ENCODE measurements at regions not wholly inside any gene's neighbourhood (a gene's known extent, or its start where the extent isn't known, plus 50 kb on each side); places are given as distances from the start of the nearest gene placed in this dataset.

DNA sequence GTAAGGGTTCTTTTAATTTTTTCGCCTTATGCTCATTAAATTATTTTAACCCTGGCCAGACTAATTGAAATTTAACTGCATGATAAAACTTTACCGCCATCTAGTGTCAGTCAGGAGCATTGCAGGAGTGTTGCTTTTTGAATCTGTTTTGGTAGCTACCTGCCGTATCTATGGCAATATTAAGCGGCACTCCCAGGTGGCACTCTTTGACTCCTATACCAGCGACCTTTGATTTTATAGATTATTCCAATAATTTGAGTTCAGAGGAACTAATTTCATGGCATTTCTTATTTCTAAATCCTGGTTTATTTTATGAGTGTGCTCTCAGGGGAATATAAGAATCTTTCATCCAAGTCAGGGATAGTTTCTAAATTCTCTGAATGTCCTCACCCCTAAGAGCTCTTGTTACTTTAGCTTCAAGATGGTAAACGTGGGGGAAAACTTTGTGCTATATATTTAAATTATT lies 198.9 kb downstream of the REEP3 start:
- no peaks in the 10 kb centered on the region for H3K9me3 Mint-ChIP-seq
- Histone ChIP-seq H2AFZ (no peak overlapping the region), H3K4me3 (no peak overlapping the region), H3K27me3 (ENCODE audit: insufficient read depth) (no peaks in the 10 kb centered on the region), H3K4me1 (ENCODE audit: insufficient read depth) (peaks cover 22% of the 10 kb centered on the region), H3K36me3 (ENCODE audit: insufficient read depth) (no peaks in the 10 kb centered on the region), H3K79me2 (replicated peaks; ENCODE audit: insufficient read depth) (no peaks in the 10 kb centered on the region), H4K20me1 (replicated peaks; ENCODE audit: insufficient read depth) (no peaks in the 10 kb centered on the region), H3K27ac (ENCODE audit: low read depth) (no peak overlapping the region), H3K9me2 (ENCODE audit: insufficient read depth) (no peaks in the 10 kb centered on the region), H3K4me2 (no peak overlapping the region), H3F3A (replicated peaks; ENCODE audit: low read depth) (no peaks in the 10 kb centered on the region)
- ATAC-seq (peak; percentile 66), DNase-seq (ENCODE audit: low spot score) (peak; percentile 83)
- H3K27me3 Mint-ChIP-seq (ENCODE audit: insufficient read depth, low read depth, poor library complexity), result peaks cover 2% of the 10 kb centered on the region
- peaks cover 39% of the 10 kb centered on the region for H3K4me1 Mint-ChIP-seq
- H3K36me3 Mint-ChIP-seq (ENCODE audit: low read depth), result no peaks in the 10 kb centered on the region
- H3K4me3 Mint-ChIP-seq, result no peak overlapping the region
- no peak overlapping the region for H3K27ac Mint-ChIP-seq
- TF ChIP-seq EZH2 (IDR thresholded peaks at IDR 0.05; ENCODE audit: low read depth, unreplicated experiment) (no peak), NANOG (IDR thresholded peaks at IDR 0.05; ENCODE audit: borderline replicate concordance) (no peak), POLR2AphosphoS5 (IDR thresholded peaks at IDR 0.05; ENCODE audit: low read depth) (no peak), EZH2phosphoT487 (IDR thresholded peaks at IDR 0.05; ENCODE audit: unreplicated experiment) (no peak), CREB1 (CRISPR knock-in tag; IDR thresholded peaks at IDR 0.05; ENCODE audit: low read depth) (no peak), STAT1 (IDR thresholded peaks at IDR 0.05; ENCODE audit: unreplicated experiment) (no peak)
- TF ChIP-seq, protein P1, sequence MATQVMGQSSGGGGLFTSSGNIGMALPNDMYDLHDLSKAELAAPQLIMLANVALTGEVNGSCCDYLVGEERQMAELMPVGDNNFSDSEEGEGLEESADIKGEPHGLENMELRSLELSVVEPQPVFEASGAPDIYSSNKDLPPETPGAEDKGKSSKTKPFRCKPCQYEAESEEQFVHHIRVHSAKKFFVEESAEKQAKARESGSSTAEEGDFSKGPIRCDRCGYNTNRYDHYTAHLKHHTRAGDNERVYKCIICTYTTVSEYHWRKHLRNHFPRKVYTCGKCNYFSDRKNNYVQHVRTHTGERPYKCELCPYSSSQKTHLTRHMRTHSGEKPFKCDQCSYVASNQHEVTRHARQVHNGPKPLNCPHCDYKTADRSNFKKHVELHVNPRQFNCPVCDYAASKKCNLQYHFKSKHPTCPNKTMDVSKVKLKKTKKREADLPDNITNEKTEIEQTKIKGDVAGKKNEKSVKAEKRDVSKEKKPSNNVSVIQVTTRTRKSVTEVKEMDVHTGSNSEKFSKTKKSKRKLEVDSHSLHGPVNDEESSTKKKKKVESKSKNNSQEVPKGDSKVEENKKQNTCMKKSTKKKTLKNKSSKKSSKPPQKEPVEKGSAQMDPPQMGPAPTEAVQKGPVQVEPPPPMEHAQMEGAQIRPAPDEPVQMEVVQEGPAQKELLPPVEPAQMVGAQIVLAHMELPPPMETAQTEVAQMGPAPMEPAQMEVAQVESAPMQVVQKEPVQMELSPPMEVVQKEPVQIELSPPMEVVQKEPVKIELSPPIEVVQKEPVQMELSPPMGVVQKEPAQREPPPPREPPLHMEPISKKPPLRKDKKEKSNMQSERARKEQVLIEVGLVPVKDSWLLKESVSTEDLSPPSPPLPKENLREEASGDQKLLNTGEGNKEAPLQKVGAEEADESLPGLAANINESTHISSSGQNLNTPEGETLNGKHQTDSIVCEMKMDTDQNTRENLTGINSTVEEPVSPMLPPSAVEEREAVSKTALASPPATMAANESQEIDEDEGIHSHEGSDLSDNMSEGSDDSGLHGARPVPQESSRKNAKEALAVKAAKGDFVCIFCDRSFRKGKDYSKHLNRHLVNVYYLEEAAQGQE (IDR thresholded peaks at IDR 0.05; ENCODE audit: unreplicated experiment), result no peak
- TF ChIP-seq, protein P2, sequence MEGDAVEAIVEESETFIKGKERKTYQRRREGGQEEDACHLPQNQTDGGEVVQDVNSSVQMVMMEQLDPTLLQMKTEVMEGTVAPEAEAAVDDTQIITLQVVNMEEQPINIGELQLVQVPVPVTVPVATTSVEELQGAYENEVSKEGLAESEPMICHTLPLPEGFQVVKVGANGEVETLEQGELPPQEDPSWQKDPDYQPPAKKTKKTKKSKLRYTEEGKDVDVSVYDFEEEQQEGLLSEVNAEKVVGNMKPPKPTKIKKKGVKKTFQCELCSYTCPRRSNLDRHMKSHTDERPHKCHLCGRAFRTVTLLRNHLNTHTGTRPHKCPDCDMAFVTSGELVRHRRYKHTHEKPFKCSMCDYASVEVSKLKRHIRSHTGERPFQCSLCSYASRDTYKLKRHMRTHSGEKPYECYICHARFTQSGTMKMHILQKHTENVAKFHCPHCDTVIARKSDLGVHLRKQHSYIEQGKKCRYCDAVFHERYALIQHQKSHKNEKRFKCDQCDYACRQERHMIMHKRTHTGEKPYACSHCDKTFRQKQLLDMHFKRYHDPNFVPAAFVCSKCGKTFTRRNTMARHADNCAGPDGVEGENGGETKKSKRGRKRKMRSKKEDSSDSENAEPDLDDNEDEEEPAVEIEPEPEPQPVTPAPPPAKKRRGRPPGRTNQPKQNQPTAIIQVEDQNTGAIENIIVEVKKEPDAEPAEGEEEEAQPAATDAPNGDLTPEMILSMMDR (conservative IDR thresholded peaks at IDR 0.05; ENCODE audit: low read depth in 2 of 2), result peak; percentile 92 to 99

DNA sequence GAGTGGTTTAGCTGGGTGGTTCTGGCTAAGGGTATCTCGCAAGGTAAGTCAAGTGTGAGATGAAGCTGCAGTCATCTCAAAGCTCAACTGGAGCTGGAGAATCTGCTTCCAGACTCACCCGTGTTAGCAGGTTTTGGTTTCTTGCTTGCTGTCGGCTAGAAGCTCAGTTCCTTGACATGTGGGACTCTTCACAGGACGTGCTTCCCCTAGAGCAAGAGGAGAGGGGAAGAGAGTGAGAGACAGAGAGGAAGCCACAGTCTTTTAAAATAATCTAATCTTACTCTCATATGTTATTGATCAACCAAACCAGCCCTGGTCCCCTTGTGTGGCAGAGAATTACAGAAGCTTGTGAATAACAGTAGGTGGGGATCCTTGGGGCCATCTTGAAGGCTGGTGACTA lies 199.5 kb downstream of the REEP3 start:
- peaks cover 19% of the 10 kb centered on the region for H3K4me1 ChIP-seq (ENCODE audit: insufficient read depth)
- no peak overlapping the region for H2AFZ ChIP-seq
- H4K20me1 ChIP-seq (replicated peaks; ENCODE audit: insufficient read depth), result no peaks in the 10 kb centered on the region
- H3K79me2 ChIP-seq (replicated peaks; ENCODE audit: insufficient read depth), result no peaks in the 10 kb centered on the region
- H3F3A ChIP-seq (replicated peaks; ENCODE audit: low read depth), result no peaks in the 10 kb centered on the region
- ATAC-seq, result no peak
- no peaks in the 10 kb centered on the region for H3K36me3 ChIP-seq (ENCODE audit: insufficient read depth)
- H3K4me3 ChIP-seq, result no peak overlapping the region
- Mint-ChIP-seq H3K4me3 (no peak overlapping the region), H3K36me3 (ENCODE audit: low read depth) (no peaks in the 10 kb centered on the region), H3K27me3 (ENCODE audit: insufficient read depth, low read depth, poor library complexity) (peaks cover 2% of the 10 kb centered on the region), H3K9me3 (no peaks in the 10 kb centered on the region), H3K4me1 (peaks cover 39% of the 10 kb centered on the region), H3K27ac (no peak overlapping the region)
- no peaks in the 10 kb centered on the region for H3K27me3 ChIP-seq (ENCODE audit: insufficient read depth)
- H3K27ac ChIP-seq (ENCODE audit: low read depth), result no peak overlapping the region
- DNase-seq (ENCODE audit: low spot score), result no peak
- H3K4me2 ChIP-seq, result no peak overlapping the region
- H3K9me2 ChIP-seq (ENCODE audit: insufficient read depth), result no peaks in the 10 kb centered on the region
- TF ChIP-seq STAT1 (IDR thresholded peaks at IDR 0.05; ENCODE audit: unreplicated experiment) (no peak), ZNF114 (CRISPR knock-in tag; IDR thresholded peaks at IDR 0.05) (no peak), EZH2 (IDR thresholded peaks at IDR 0.05; ENCODE audit: low read depth, unreplicated experiment) (no peak), NANOG (IDR thresholded peaks at IDR 0.05; ENCODE audit: borderline replicate concordance) (no peak), POLR2AphosphoS5 (IDR thresholded peaks at IDR 0.05; ENCODE audit: low read depth) (no peak), CREB1 (CRISPR knock-in tag; IDR thresholded peaks at IDR 0.05; ENCODE audit: low read depth) (no peak)
- TF ChIP-seq, protein P3, sequence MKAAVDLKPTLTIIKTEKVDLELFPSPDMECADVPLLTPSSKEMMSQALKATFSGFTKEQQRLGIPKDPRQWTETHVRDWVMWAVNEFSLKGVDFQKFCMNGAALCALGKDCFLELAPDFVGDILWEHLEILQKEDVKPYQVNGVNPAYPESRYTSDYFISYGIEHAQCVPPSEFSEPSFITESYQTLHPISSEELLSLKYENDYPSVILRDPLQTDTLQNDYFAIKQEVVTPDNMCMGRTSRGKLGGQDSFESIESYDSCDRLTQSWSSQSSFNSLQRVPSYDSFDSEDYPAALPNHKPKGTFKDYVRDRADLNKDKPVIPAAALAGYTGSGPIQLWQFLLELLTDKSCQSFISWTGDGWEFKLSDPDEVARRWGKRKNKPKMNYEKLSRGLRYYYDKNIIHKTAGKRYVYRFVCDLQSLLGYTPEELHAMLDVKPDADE (IDR thresholded peaks at IDR 0.05), result no peak
- TF ChIP-seq, protein P1 (IDR thresholded peaks at IDR 0.05; ENCODE audit: unreplicated experiment), result no peak
